SU-DHL-6 (cell line): ENCODE measurements at regions not wholly inside any gene's neighbourhood (a gene's known extent, or its start where the extent isn't known, plus 50 kb on each side); places are given as distances from the start of the nearest gene placed in this dataset.

Experiments used
- H2AFZ ChIP-seq: fragments of 200-600 bp; sonication (generic); 2 replicates; pipeline ENCODE4 v1.6.1; 2014; ENCODE audit warnings: low read depth, mild to moderate bottlenecking, moderate library complexity, mixed read lengths, antibody characterized with exemption, low read length; ENCODE audit not compliant: severe bottlenecking
- H3F3A ChIP-seq: fragments of 200-600 bp; shearing (Covaris generic); 2 replicates; pipeline ENCODE4 v1.6.0; 2016; ENCODE audit warnings: antibody characterized with exemption, mild to moderate bottlenecking; ENCODE audit not compliant: insufficient read depth
- H3K27ac ChIP-seq: fragments of 200-600 bp; sonication (generic); 2 replicates; pipeline ENCODE4 v1.5.1; 2016; ENCODE audit warnings: low read depth, mild to moderate bottlenecking, low read length, moderate library complexity, mixed read lengths
- H3K27me3 ChIP-seq: fragments of 200-600 bp; sonication (generic), shearing (Covaris generic); 2 replicates; pipeline ENCODE4 v1.6.0; 2014; ENCODE audit warnings: mild to moderate bottlenecking, low read length
- H3K36me3 ChIP-seq: fragments of 200-600 bp; sonication (generic); 2 replicates; pipeline ENCODE4 v1.6.1; 2014; ENCODE audit warnings: mild to moderate bottlenecking, low read length, mixed read lengths
- H3K4me2 ChIP-seq: fragments of 300-600, 200-600 bp; shearing (Covaris generic), sonication (generic); 2 replicates; pipeline ENCODE4 v1.6.0; 2014; ENCODE audit warnings: low read length, low read depth, mild to moderate bottlenecking; ENCODE audit not compliant: poor library complexity, severe bottlenecking
- H3K4me3 ChIP-seq: fragments of 200-600 bp; sonication (generic); 2 replicates; pipeline ENCODE4 v1.5.1; 2014; ENCODE audit warnings: antibody characterized with exemption, low read length, mild to moderate bottlenecking, mixed read lengths; ENCODE audit not compliant: insufficient read depth, poor library complexity, severe bottlenecking
- H3K79me2 ChIP-seq: fragments of 200-600 bp; sonication (generic); 2 replicates; pipeline ENCODE4 v1.6.1; 2014; ENCODE audit warnings: mild to moderate bottlenecking, low read length, moderate library complexity; ENCODE audit not compliant: insufficient read depth
- H3K9ac ChIP-seq: fragments of 200-600 bp; sonication (generic); 2 replicates; pipeline ENCODE4 v1.7.0; 2014; ENCODE audit warnings: mild to moderate bottlenecking, low read length
- H3K9me2 ChIP-seq: fragments of 200-600 bp; sonication (generic); replicated peaks from 2 replicates; pipeline ENCODE4 v1.6.1; 2014; ENCODE audit warnings: low read length; ENCODE audit not compliant: insufficient read depth
- H3K9me3 ChIP-seq: fragments of 200-600 bp; sonication (generic); 2 replicates; pipeline ENCODE4 v1.6.1; 2014; ENCODE audit warnings: low read length, mixed read lengths; ENCODE audit not compliant: insufficient read depth
- H4K20me1 ChIP-seq: fragments of 200-600 bp; sonication (generic); 2 replicates; pipeline ENCODE4 v1.6.1; 2014; ENCODE audit warnings: low read depth, mild to moderate bottlenecking, antibody characterized with exemption, low read length, moderate library complexity, mixed read lengths
- EZH2phosphoT487 ChIP-seq: fragments of 200-600 bp; sonication (generic), shearing (Covaris generic); conservative IDR thresholded peaks from 2 replicates; pipeline ENCODE4 v1.6.1; 2018; ENCODE audit warnings: mild to moderate bottlenecking, antibody characterized with exemption, low read length, moderate library complexity, mixed read lengths
- TF ChIP-seq, protein P1 (sequence below): fragments of 200-600 bp; sonication (generic); IDR thresholded peaks from one replicate; pipeline ENCODE4 v1.5.1; 2017; ENCODE audit warnings: antibody characterized with exemption, mild to moderate bottlenecking, low read length, moderate library complexity; ENCODE audit not compliant: insufficient read depth, poor library complexity, severe bottlenecking

DNA sequence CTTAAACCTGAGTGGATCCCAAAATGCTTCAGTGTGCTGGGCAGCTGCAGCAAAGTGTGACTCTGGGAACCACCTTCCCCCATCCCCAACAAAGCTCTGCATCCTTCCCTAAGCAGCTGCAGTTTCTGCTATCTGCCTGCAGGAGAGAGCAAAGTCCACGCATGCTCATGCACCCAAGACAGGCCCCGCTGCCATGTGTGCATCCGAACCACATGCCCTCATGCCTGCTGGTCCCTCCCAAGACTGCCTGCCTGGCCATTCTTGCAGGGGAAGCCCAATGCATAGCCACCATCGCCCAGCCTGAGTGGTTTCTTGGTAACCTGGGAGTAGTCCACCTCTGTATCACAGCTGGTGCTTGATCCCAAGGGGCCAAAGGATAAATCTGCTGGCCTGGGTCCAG, 94.3 kb upstream of the OLIG3 start:
- no peak overlapping the region for H3K4me2 ChIP-seq
- no peaks in the 10 kb centered on the region for H3K36me3 ChIP-seq
- no peaks in the 10 kb centered on the region for H3K79me2 ChIP-seq
- H3K9me2 ChIP-seq: no peaks in the 10 kb centered on the region
- no peaks in the 10 kb centered on the region for H4K20me1 ChIP-seq
- TF ChIP-seq EZH2phosphoT487: no peak
- TF ChIP-seq, protein P1, sequence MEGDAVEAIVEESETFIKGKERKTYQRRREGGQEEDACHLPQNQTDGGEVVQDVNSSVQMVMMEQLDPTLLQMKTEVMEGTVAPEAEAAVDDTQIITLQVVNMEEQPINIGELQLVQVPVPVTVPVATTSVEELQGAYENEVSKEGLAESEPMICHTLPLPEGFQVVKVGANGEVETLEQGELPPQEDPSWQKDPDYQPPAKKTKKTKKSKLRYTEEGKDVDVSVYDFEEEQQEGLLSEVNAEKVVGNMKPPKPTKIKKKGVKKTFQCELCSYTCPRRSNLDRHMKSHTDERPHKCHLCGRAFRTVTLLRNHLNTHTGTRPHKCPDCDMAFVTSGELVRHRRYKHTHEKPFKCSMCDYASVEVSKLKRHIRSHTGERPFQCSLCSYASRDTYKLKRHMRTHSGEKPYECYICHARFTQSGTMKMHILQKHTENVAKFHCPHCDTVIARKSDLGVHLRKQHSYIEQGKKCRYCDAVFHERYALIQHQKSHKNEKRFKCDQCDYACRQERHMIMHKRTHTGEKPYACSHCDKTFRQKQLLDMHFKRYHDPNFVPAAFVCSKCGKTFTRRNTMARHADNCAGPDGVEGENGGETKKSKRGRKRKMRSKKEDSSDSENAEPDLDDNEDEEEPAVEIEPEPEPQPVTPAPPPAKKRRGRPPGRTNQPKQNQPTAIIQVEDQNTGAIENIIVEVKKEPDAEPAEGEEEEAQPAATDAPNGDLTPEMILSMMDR: no peak
- no peaks in the 10 kb centered on the region for H3F3A ChIP-seq
- H3K4me3 ChIP-seq: no peak overlapping the region
- H3K27ac ChIP-seq: no peak overlapping the region
- H3K9me3 ChIP-seq: no peaks in the 10 kb centered on the region
- H2AFZ ChIP-seq: peak overlapping the region; percentile 86
- H3K9ac ChIP-seq: no peak overlapping the region
- H3K27me3 ChIP-seq: no peaks in the 10 kb centered on the region

DNA sequence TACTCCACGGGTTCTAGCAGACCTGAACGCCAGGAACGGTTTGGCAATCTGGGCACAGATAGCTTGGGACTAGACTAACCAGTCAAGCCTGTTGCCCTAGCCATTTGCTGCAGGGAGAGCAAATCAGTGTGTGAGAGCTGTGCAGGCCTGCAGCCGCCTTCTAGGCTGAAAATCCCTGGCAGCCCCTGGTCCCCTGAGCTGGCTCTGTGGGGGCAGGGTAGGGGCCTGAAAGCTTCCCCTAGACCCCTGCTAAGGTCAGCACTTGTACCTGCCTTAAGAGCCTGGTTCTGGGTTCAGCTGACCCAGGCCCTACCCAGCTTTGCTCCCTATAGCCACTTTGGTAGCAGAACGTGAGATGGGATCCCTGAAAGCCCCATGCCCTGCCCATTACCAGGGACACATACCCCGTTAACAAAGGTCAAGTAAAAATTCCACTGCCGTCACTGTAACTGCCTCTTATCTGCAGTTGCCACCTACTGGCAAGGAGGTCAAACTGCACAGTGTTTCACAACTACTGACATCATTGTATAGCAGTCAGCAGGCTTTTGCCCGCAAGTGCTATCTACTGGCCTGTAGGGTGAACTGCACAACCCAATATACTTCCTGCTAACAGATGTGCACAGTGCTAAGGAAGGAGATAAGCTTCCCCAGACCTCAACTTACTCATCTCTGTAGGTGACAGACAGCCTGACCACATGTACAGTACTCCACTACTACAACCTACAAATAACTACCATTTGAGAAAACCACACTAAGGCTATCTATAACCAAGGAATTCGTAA, 95.1 kb upstream of the OLIG3 start:
- Histone ChIP-seq H3K9me3 (no peaks in the 10 kb centered on the region), H3K9ac (no peak overlapping the region), H3K4me3 (no peak overlapping the region), H3K27me3 (no peaks in the 10 kb centered on the region), H3K4me2 (peak overlapping the region; percentile 22), H4K20me1 (no peaks in the 10 kb centered on the region), H3K36me3 (no peaks in the 10 kb centered on the region), H3F3A (no peaks in the 10 kb centered on the region), H3K79me2 (no peaks in the 10 kb centered on the region), H3K9me2 (no peaks in the 10 kb centered on the region), H2AFZ (peak overlapping the region; percentile 86), H3K27ac (no peak overlapping the region)
- TF ChIP-seq, protein P1: peak; percentile 87
- TF ChIP-seq EZH2phosphoT487: no peak

DNA sequence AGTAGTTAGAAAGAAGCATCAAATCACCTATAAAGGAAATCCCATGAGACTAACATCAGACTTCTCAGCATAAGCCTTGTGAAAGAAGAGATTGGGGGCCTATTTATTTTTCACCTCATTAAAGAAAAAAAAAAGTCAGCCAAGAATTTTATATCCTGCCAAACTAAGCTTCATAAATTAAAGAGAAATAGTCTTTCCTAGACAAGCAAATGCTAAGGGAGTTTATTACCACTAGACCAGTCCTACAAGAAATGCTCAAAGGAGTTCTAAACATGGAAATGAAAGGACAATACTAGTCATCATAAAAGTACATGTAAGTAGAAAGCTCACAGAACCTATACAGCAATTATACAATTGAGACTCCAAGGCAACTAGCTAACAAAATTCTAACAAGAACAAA, 96.5 kb upstream of the OLIG3 start:
- no peaks in the 10 kb centered on the region for H3K9me2 ChIP-seq
- H4K20me1 ChIP-seq: no peaks in the 10 kb centered on the region
- H3F3A ChIP-seq: no peaks in the 10 kb centered on the region
- no peak overlapping the region for H2AFZ ChIP-seq
- no peaks in the 10 kb centered on the region for H3K36me3 ChIP-seq
- H3K27me3 ChIP-seq: no peaks in the 10 kb centered on the region
- no peak overlapping the region for H3K4me3 ChIP-seq
- H3K79me2 ChIP-seq: no peaks in the 10 kb centered on the region
- TF ChIP-seq EZH2phosphoT487: no peak
- TF ChIP-seq, protein P1: no peak
- no peak overlapping the region for H3K27ac ChIP-seq
- H3K9me3 ChIP-seq: no peaks in the 10 kb centered on the region
- H3K4me2 ChIP-seq: no peak overlapping the region
- no peak overlapping the region for H3K9ac ChIP-seq
